K562 (cell line): ENCODE measurements at regions not wholly inside any gene's neighbourhood (a gene's known extent, or its start where the extent isn't known, plus 50 kb on each side); places are given as distances from the start of the nearest gene placed in this dataset.

Source experiments
- BCLAF1 ChIP-seq, 2 experiments: fragments of 450-650 bp in 1 of 2; IDR thresholded peaks; 2 replicates each; pipeline ENCODE4 v1.6.1; 2011 to 2017; ENCODE audit warnings: low read depth in 2 of 2, antibody characterized with exemption in 1 of 2, borderline replicate concordance in 1 of 2, low read length in 1 of 2, mild to moderate bottlenecking in 1 of 2, mixed read lengths in 1 of 2; ENCODE audit not compliant: control insufficient read depth in 1 of 2
- FOXA3 ChIP-seq, 2 experiments: fragments of 450-650 bp in 1 of 2; sonication (generic) in 1 of 2; formaldehyde crosslinking; IDR thresholded peaks in 1 of 2; conservative IDR thresholded peaks in 1 of 2; 2 replicates each; pipeline versions ENCODE4 v1.4.0 to v1.8.0; 2020 to 2022; ENCODE audit warnings: mild to moderate bottlenecking in 2 of 2, missing genetic modification reagents in 1 of 2
- GABPA ChIP-seq: fragments of 200-800 bp; sonication (Bioruptor generic); conservative IDR thresholded peaks from 2 replicates; pipeline ENCODE4 v1.6.1; 2016; ENCODE audit warnings: low read depth, missing genetic modification characterization, missing compliant biosample characterization
- HDAC1 ChIP-seq, 2 experiments: fragments of 450-650 bp; IDR thresholded peaks; 2 replicates each; pipeline ENCODE4 v1.6.1; 2016 to 2017; ENCODE audit warnings: inconsistent platforms in 1 of 2, mild to moderate bottlenecking in 1 of 2, moderate library complexity in 1 of 2
- RAD21 ChIP-seq, 2 experiments: fragments of 250-450 bp in 1 of 2; fragments of 450-650 bp in 1 of 2; sonication (Bioruptor Pico) in 1 of 2; formaldehyde crosslinking in 1 of 2; IDR thresholded peaks in 1 of 2; conservative IDR thresholded peaks in 1 of 2; 2 replicates each; pipeline versions ENCODE4 v1.4.0 to v1.8.0; 2020 to 2022; ENCODE audit warnings: mild to moderate bottlenecking in 2 of 2, moderate library complexity in 1 of 2
- RCOR1 ChIP-seq, 2 experiments: IDR thresholded peaks; 2 replicates each; pipeline ENCODE4 v1.6.1; 2012; ENCODE audit warnings: low read depth in 2 of 2, low read length in 2 of 2, borderline replicate concordance in 1 of 2, improper control_type of control experiment in 1 of 2
- SP1 ChIP-seq: sonication (generic); formaldehyde crosslinking; IDR thresholded peaks from 2 replicates; pipeline ENCODE4 v1.8.1; 2022; ENCODE audit warnings: mild to moderate bottlenecking, missing genetic modification reagents

- TF ChIP-seq BCLAF1 (IDR thresholded peaks at IDR 0.05; ENCODE audit: borderline replicate concordance in 1 of 2, control insufficient read depth in 1 of 2, low read depth in 2 of 2, low read length in 1 of 2) (no peak), SP1 (CRISPR knock-in tag) (no peak), RAD21 (CRISPR knock-in tag; conservative IDR thresholded peaks at IDR 0.05 in 1 of 2, IDR thresholded peaks at IDR 0.05 in 1 of 2) (no peak), FOXA3 (CRISPR knock-in tag; conservative IDR thresholded peaks at IDR 0.05 in 1 of 2, IDR thresholded peaks at IDR 0.05 in 1 of 2) (no peak), HDAC1 (IDR thresholded peaks at IDR 0.05) (no peak), GABPA (tag) (no peak), RCOR1 (IDR thresholded peaks at IDR 0.05; ENCODE audit: borderline replicate concordance in 1 of 2, low read depth in 2 of 2, low read length in 2 of 2) (no peak)
Measured at GRCh38 chr2:234252772-234253171, 202.3 kb downstream of the SPP2 start.
